ENCODE measurements at regions not wholly inside any gene's neighbourhood (a gene's known extent, or its start where the extent isn't known, plus 50 kb on each side); places are given as distances from the start of the nearest gene placed in this dataset.

GRCh38 chr14:38080696-38081095 is 127.0 kb upstream of the SSTR1 start:
- TF ChIP-seq CTCF (IDR thresholded peaks at IDR 0.05; ENCODE audit: insufficient read depth, low read length, poor library complexity, severe bottlenecking): no peak
- TF ChIP-seq EZH2phosphoT487 (conservative IDR thresholded peaks at IDR 0.05; ENCODE audit: low read length): no peak
